Right lobe of liver (tissue), 6 donors: ENCODE measurements at regions not wholly inside any gene's neighbourhood (a gene's known extent, or its start where the extent isn't known, plus 50 kb on each side); places are given as distances from the start of the nearest gene placed in this dataset.

ENCODE experiments used
- ATAC-seq, 4 donors: fragments of 200-7000 bp; cut with Tn5 transposase; one replicate each; pipeline ENCODE4 v1.9.1; 2020; ENCODE audit warnings: mild to moderate bottlenecking in 4 of 4, moderate library complexity in 4 of 4
- DNase-seq, 3 donors: peaks; one replicate each; pipeline ENCODE4 v3.0.0-alpha.2; 2020
- H3K27ac ChIP-seq, 3 donors: fragments of 200-600 bp; one replicate each; pipeline ENCODE4 v1.8.0; 2022
- H3K27me3 ChIP-seq, 2 donors: fragments of 200-600 bp; one replicate each; pipeline ENCODE4 v1.8.0; 2022
- H3K36me3 ChIP-seq, 4 donors: fragments of 200-600 bp; sonication (generic) in 1 of 4; one replicate each; pipeline versions ENCODE4 v1.5.1 to v1.8.0; 2017 to 2022; ENCODE audit warnings: control low read depth in 1 of 4
- H3K4me1 ChIP-seq, 4 donors: fragments of 200-600 bp; sonication (generic) in 1 of 4; one replicate each; pipeline versions ENCODE4 v1.5.1 to v1.8.0; 2017 to 2022; ENCODE audit warnings: control low read depth in 1 of 4
- H3K4me3 ChIP-seq, 3 donors: fragments of 200-600 bp; one replicate each; pipeline ENCODE4 v1.8.0; 2022
- H3K9me3 ChIP-seq, 4 donors: fragments of 200-600 bp; sonication (generic) in 1 of 4; one replicate each; pipeline versions ENCODE4 v1.5.1 to v1.8.0; 2017 to 2022; ENCODE audit warnings: control low read depth in 1 of 4
- POLR2A ChIP-seq: fragments of 450-650 bp; IDR thresholded peaks from one replicate; pipeline ENCODE4 v1.6.1; 2017; ENCODE audit warnings: antibody characterized with exemption, mild to moderate bottlenecking
- WGBS: methylation state at CpG from one replicate; pipeline ENCODE4 v1.1.6; 2018; ENCODE audit warnings: low coverage, low lambda C conversion rate; ENCODE audit not compliant: insufficient coverage; ENCODE audit errors: missing lambda C conversion rate; 5-methylcytosine and 5-hydroxymethylcytosine counted together
- intact Hi-C, 2 donors: fragments of 100-400 bp; cut with DNase I; formaldehyde crosslinking; loops; one replicate each; pipeline versions ENCODE4 v1.11.2 to v1.14.1; 2022
- TF ChIP-seq, protein P1 (sequence below), 4 donors: fragments of 200-600 bp in 3 of 4; fragments of 450-650 bp in 1 of 4; IDR thresholded peaks; one replicate each; pipeline versions ENCODE4 v1.5.1 to v1.8.0; 2016 to 2022; ENCODE audit warnings: antibody characterized with exemption in 4 of 4, mild to moderate bottlenecking in 2 of 4
- donor health status: DM: no; HTN: yes; CAD: no.
- donor health status: DM: no; HTN: no; CAD: no.
- donor health status: DM: no; HTN: no; CAD: no.
- donor health status: DM: no; HTN: yes; CAD: no.
- donor health status: DM: no; HTN: yes; CAD: no.

DNA sequence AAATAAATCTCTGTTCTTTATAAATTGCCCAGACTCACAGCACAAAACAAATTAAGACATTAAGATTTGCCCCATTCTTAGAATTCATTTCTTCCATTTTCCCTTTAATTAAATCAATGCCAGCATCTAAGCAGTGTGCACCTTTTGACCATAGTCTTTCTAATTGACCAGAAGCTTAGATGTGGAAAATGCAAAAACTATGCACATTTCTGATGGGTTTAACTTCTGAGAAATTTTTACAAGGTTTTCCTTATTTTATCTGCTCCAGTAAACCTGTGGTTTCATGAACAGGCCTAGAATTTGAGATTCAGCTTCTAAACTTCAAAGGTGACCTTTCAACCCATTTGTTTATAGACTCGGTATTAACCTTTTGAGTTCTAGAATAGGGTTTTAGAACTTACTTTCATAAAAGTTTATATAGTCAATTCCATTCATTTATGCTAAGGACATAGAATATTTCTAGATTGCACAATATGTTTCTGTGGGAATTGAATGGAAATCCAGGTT, 437.8 kb upstream of the HSF2 start:
- DNase-seq = no peak
- no peaks in the 10 kb centered on the region for H3K9me3 ChIP-seq

DNA sequence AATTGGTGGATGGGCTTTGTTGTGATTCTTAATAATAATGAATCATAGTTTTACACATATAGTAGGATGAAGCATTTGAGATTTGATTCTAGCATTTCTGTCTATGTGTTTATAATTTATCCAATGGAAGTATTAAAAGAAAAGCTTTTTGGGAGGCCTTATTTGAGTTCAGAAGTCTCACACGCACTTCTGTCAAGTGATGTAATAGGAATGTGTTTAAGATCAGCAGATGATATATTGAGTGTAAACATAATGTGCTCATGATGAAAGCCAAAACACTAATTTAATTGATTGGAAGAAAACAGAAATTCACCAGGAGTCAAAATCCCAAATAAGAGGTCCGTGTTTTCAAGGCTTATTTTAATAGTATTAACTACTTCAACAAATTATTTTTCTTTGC, 435.6 kb upstream of the HSF2 start:
- DNase-seq (no peak), ATAC-seq (no peak)
- Histone ChIP-seq H3K4me3 (no peak overlapping the region), H3K27ac (no peak overlapping the region), H3K4me1 (no peaks in the 10 kb centered on the region), H3K36me3 (no peaks in the 10 kb centered on the region), H3K9me3 (no peaks in the 10 kb centered on the region), H3K27me3 (no peaks in the 10 kb centered on the region)
- WGBS = 60% methylated on average over 2 of the region's 2 CpGs
- no peak for TF ChIP-seq POLR2A
- TF ChIP-seq, protein P1, sequence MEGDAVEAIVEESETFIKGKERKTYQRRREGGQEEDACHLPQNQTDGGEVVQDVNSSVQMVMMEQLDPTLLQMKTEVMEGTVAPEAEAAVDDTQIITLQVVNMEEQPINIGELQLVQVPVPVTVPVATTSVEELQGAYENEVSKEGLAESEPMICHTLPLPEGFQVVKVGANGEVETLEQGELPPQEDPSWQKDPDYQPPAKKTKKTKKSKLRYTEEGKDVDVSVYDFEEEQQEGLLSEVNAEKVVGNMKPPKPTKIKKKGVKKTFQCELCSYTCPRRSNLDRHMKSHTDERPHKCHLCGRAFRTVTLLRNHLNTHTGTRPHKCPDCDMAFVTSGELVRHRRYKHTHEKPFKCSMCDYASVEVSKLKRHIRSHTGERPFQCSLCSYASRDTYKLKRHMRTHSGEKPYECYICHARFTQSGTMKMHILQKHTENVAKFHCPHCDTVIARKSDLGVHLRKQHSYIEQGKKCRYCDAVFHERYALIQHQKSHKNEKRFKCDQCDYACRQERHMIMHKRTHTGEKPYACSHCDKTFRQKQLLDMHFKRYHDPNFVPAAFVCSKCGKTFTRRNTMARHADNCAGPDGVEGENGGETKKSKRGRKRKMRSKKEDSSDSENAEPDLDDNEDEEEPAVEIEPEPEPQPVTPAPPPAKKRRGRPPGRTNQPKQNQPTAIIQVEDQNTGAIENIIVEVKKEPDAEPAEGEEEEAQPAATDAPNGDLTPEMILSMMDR (IDR thresholded peaks at IDR 0.05) = no peak
- intact Hi-C loops = no loop called here

More for the DNA sequence above, 437.8 kb upstream of the HSF2 start:
- intact Hi-C loops = no loop called here
- Histone ChIP-seq H3K4me1 (no peaks in the 10 kb centered on the region), H3K4me3 (no peak overlapping the region), H3K36me3 (no peaks in the 10 kb centered on the region), H3K27me3 (no peaks in the 10 kb centered on the region), H3K27ac (no peak overlapping the region)
- ATAC-seq = no peak
- whole genome bisulfite sequencing = 20% methylated on average over 1 of the region's 1 CpG
- TF ChIP-seq, protein P1 (IDR thresholded peaks at IDR 0.05) = no peak
- TF ChIP-seq POLR2A = no peak

DNA sequence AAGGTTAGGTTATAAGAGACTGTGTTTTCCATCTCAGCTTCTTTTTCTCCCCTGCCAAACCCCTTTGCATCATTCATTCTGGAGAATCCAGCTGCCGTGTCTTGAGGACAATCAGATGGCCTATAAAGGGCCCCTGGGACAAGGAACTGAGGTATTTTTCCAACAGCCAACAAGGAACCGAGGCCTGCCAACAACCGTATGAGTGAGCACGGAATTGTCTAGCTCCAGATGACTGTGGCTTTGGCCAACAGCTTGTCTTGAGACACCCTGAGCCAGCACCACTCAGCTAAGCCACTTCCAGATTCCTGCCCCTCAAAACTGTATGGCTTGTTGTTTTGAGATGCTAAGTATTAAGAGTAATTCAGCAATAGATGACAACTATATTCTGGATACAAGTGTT, 433.7 kb upstream of the HSF2 start:
- H3K36me3 ChIP-seq = no peaks in the 10 kb centered on the region
- DNase-seq = no peak
- H3K27ac ChIP-seq = no peak overlapping the region
- H3K4me1 ChIP-seq = no peaks in the 10 kb centered on the region
- no peak for ATAC-seq
- intact Hi-C loops = no loop called here
- H3K27me3 ChIP-seq = no peaks in the 10 kb centered on the region
- 52% methylated on average over 4 of the region's 4 CpGs for WGBS
- no peak for TF ChIP-seq POLR2A
- TF ChIP-seq, protein P1 (IDR thresholded peaks at IDR 0.05) = no peak
- no peak overlapping the region for H3K4me3 ChIP-seq
- no peaks in the 10 kb centered on the region for H3K9me3 ChIP-seq

DNA sequence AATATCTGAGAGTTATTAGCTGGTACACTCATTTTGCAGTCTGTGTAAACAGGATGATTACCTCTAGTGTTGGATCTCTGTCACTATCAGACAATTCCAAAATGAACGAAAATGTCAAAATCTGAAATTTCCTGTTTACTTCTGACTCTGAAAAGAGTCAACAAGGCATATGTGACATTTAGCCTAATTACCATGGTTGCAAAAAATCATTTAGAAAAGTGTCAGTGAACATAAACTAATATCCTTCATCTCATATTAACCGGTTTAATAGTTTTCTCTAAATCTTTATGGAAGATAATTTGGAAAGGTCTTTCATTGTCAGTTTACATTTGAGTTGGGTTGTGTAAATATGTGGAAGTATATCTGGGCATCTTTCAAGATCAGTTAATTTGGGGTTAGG, 431.8 kb upstream of the HSF2 start:
- H3K27me3 ChIP-seq = no peaks in the 10 kb centered on the region
- DNase-seq (no peak), ATAC-seq (no peak)
- no peak overlapping the region for H3K27ac ChIP-seq
- 46% methylated on average over 2 of the region's 2 CpGs for WGBS
- intact Hi-C loops = no loop called here
- no peaks in the 10 kb centered on the region for H3K9me3 ChIP-seq
- H3K4me1 ChIP-seq = no peaks in the 10 kb centered on the region
- no peak overlapping the region for H3K4me3 ChIP-seq
- H3K36me3 ChIP-seq = no peaks in the 10 kb centered on the region
- TF ChIP-seq POLR2A = no peak
- TF ChIP-seq, protein P1 (IDR thresholded peaks at IDR 0.05) = no peak

DNA sequence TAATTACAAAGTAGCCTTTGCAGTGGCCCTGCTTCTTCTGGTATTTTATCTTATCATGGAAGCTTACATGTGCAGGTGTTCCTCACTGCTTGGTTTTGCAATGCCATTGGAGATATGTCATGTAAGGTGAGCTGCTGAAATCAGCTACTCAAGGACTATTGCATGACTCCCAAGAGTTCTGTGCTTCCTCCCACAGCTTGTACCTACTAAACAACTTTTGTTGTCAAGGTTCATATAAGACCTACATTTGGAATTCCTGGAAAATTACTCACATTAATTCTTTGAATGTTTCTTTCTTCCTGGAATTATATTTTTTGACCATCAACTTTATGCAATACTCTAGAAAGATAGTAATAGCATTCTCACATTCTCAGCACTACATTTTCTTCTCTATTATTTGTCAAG, 427.5 kb upstream of the HSF2 start:
- ATAC-seq (no peak), DNase-seq (no peak)
- no peaks in the 10 kb centered on the region for H3K4me1 ChIP-seq
- no peak overlapping the region for H3K4me3 ChIP-seq
- intact Hi-C loops = no loop called here
- no peak for TF ChIP-seq POLR2A
- TF ChIP-seq, protein P1 (IDR thresholded peaks at IDR 0.05) = no peak
- H3K9me3 ChIP-seq = no peaks in the 10 kb centered on the region
- H3K36me3 ChIP-seq = no peaks in the 10 kb centered on the region
- H3K27ac ChIP-seq = no peak overlapping the region
- no peaks in the 10 kb centered on the region for H3K27me3 ChIP-seq
